HG03097 (cell line): ENCODE measurements at regions not wholly inside any gene's neighbourhood (a gene's known extent, or its start where the extent isn't known, plus 50 kb on each side); places are given as distances from the start of the nearest gene placed in this dataset.

Experiments
- ATAC-seq: cut with Tn5 transposase; IDR thresholded peaks from one replicate; pipeline ENCODE4 v1.9.1; 2021; ENCODE audit not compliant: unreplicated experiment, low FRiP score

GRCh38 chr20:24045621-24046318 lies 57.2 kb upstream of the GGTLC1 start:
- no peak for ATAC-seq

- no peak for ATAC-seq
Observed at GRCh38 chr20:24043294-24043693, 54.7 kb upstream of the GGTLC1 start.

- no peak for ATAC-seq
Observed at GRCh38 chr20:24042646-24043045, 54.1 kb upstream of the GGTLC1 start.

GRCh38 chr20:24040896-24041459 lies 52.4 kb upstream of the GGTLC1 start:
- no peak for ATAC-seq

- ATAC-seq = no peak
Observed at GRCh38 chr20:24039196-24039595, 50.6 kb upstream of the GGTLC1 start.
